ENCODE measurements at regions not wholly inside any gene's neighbourhood (a gene's known extent, or its start where the extent isn't known, plus 50 kb on each side); places are given as distances from the start of the nearest gene placed in this dataset.
"Not testable (repeated sequence)": the region's sequence is repeated elsewhere in the genome, so short reads cannot be mapped to it uniquely, and the experiment has no call there.

DNA sequence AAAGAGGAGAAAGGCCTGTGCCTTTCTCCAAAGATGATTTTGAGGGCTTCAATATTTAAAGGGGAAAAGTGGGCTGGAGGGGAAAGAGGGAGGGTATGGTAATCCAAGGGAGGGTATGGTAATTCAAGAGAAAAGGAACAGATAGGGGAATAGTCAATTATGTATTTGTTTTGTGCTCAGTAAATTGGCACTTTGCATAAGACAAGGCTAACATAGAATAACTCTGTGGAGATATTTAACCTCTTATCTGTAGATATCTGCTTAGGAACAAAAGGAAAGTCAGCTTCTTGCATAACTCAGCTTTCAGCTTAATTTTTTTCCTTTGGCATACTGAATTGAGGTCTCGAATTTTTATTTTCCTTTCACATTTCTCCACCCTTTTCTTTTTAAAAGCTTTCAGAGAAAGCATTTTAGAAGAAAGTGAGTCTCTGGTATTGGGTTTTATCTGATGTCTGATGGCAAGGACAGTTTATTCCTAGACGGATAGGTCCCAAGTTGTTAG is 119.9 kb upstream of the F3 start:
- Histone ChIP-seq H3K27me3 (ENCODE audit: control insufficient read depth, insufficient read depth, low read length) (no peaks in the 10 kb centered on the region), H3K36me3 (ENCODE audit: control insufficient read depth, insufficient read depth, low read length) (no peaks in the 10 kb centered on the region), H3K4me3 (ENCODE audit: low read depth, low read length) (no peak overlapping the region)
- ChIA-PET CTCF (no interaction called here), POLR2A (no interaction called here)
- no peak for DNase-seq (ENCODE audit: low read depth)
- TF ChIP-seq, protein P1, sequence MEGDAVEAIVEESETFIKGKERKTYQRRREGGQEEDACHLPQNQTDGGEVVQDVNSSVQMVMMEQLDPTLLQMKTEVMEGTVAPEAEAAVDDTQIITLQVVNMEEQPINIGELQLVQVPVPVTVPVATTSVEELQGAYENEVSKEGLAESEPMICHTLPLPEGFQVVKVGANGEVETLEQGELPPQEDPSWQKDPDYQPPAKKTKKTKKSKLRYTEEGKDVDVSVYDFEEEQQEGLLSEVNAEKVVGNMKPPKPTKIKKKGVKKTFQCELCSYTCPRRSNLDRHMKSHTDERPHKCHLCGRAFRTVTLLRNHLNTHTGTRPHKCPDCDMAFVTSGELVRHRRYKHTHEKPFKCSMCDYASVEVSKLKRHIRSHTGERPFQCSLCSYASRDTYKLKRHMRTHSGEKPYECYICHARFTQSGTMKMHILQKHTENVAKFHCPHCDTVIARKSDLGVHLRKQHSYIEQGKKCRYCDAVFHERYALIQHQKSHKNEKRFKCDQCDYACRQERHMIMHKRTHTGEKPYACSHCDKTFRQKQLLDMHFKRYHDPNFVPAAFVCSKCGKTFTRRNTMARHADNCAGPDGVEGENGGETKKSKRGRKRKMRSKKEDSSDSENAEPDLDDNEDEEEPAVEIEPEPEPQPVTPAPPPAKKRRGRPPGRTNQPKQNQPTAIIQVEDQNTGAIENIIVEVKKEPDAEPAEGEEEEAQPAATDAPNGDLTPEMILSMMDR (IDR thresholded peaks at IDR 0.05; ENCODE audit: insufficient read depth, low read depth, low read length) = no peak

DNA sequence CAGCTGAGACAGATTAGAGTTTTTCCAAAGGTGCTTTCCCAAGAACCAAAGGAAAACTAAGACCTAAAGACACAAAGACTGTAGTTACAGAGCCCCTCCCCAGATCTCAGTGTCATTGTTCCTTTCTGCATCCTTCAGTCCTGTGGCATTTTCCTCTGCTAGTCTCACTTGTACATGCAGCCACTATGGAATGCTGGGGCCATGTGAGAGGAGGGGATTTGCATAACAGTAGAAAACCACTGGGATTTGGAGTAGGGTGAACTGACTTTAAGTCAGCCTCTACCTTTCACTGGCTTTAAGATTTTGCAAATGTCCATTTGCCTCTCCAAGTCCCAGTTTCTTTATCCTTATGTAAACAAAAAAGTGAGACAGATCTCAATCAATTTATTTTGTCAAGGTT is 119.4 kb upstream of the F3 start:
- Histone ChIP-seq H3K36me3 (ENCODE audit: control insufficient read depth, insufficient read depth, low read length) (no peaks in the 10 kb centered on the region), H3K4me3 (ENCODE audit: low read depth, low read length) (no peak overlapping the region), H3K27me3 (ENCODE audit: control insufficient read depth, insufficient read depth, low read length) (no peaks in the 10 kb centered on the region)
- TF ChIP-seq, protein P1 (IDR thresholded peaks at IDR 0.05; ENCODE audit: insufficient read depth, low read depth, low read length) = no peak
- CTCF ChIA-PET = no interaction called here
- POLR2A ChIA-PET = no interaction called here
- DNase-seq (ENCODE audit: low read depth) = no peak

- POLR2A ChIA-PET = no interaction called here
- H3K4me3 ChIP-seq (ENCODE audit: low read depth, low read length) = no peak overlapping the region
- no peaks in the 10 kb centered on the region; the same call in 1 of the 2 replicates for H3K36me3 ChIP-seq (ENCODE audit: control insufficient read depth, insufficient read depth, low read length)
- CTCF ChIA-PET = no interaction called here
- no peaks in the 10 kb centered on the region for H3K27me3 ChIP-seq (ENCODE audit: control insufficient read depth, insufficient read depth, low read length)
- DNase-seq (ENCODE audit: low read depth) = no peak
- TF ChIP-seq, protein P1 (IDR thresholded peaks at IDR 0.05; ENCODE audit: insufficient read depth, low read depth, low read length) = no peak
Measured at GRCh38 chr1:94660258-94660657, 118.7 kb upstream of the F3 start.

- DNase-seq (ENCODE audit: low read depth); POLR2A ChIA-PET; H3K36me3 ChIP-seq (ENCODE audit: control insufficient read depth, insufficient read depth, low read length); H3K4me3 ChIP-seq (ENCODE audit: low read depth, low read length); H3K27me3 ChIP-seq (ENCODE audit: control insufficient read depth, insufficient read depth, low read length); CTCF ChIA-PET: not testable (repeated sequence)
Measured at GRCh38 chr1:94659202-94659601, 117.6 kb upstream of the F3 start.

DNA sequence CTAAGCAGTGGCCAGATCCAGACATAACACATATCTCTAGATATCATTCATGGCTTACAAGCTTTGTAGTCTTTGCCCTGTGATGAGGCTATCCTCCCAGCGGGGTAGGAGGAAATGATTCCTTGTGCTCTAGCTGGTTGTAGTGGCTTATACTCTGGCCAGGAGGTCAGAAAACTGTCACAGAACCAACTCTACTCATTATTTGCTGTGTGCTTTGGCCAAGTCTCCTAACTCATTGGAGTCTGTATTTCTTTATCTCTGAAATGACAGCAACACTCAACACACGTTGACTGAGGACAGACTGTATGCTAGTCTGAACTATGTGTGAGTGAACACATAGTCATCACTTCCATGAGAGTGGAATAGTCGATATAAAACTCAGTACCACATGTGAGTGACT is 116.7 kb upstream of the F3 start:
- no peaks in the 10 kb centered on the region for H3K27me3 ChIP-seq (ENCODE audit: control insufficient read depth, insufficient read depth, low read length)
- H3K36me3 ChIP-seq (ENCODE audit: control insufficient read depth, insufficient read depth, low read length) = no peaks in the 10 kb centered on the region; the same call in 1 of the 2 replicates
- no peak for DNase-seq (ENCODE audit: low read depth)
- POLR2A ChIA-PET = no interaction called here
- TF ChIP-seq, protein P1 (IDR thresholded peaks at IDR 0.05; ENCODE audit: insufficient read depth, low read depth, low read length) = no peak
- CTCF ChIA-PET = interaction anchor here (1.0 kb wide), 1 partner anchor 177 kb away, joined by 3 read pairs; no protein-coding TSS in a partner anchor
- H3K4me3 ChIP-seq (ENCODE audit: low read depth, low read length) = no peak overlapping the region

GRCh38 chr1:94657776-94658175 is 116.2 kb upstream of the F3 start:
- DNase-seq (ENCODE audit: low read depth); H3K27me3 ChIP-seq (ENCODE audit: control insufficient read depth, insufficient read depth, low read length); H3K36me3 ChIP-seq (ENCODE audit: control insufficient read depth, insufficient read depth, low read length); H3K4me3 ChIP-seq (ENCODE audit: low read depth, low read length); POLR2A ChIA-PET: not testable (repeated sequence)
- CTCF ChIA-PET = interaction anchor here (1.0 kb wide), 1 partner anchor 176 kb away, joined by 3 read pairs; no protein-coding TSS in a partner anchor

Data from BJ (cell line).